Hepatocyte (in vitro differentiated cells): ENCODE measurements at regions not wholly inside any gene's neighbourhood (a gene's known extent, or its start where the extent isn't known, plus 50 kb on each side); places are given as distances from the start of the nearest gene placed in this dataset.

Experiments
- DNase-seq: peaks from one replicate; pipeline ENCODE4 v3.0.0-alpha.2; 2016; ENCODE audit warnings: low spot score
- H2AFZ ChIP-seq: fragments of 200-600 bp; sonication (generic); 2 replicates; pipeline ENCODE4 v1.6.0; 2016; ENCODE audit warnings: antibody characterized with exemption, mild to moderate bottlenecking
- H3K27ac ChIP-seq: fragments of 200-600 bp; sonication (generic); 2 replicates; pipeline ENCODE4 v1.5.1; 2016; ENCODE audit warnings: mild to moderate bottlenecking
- H3K27me3 ChIP-seq: fragments of 200-600 bp; sonication (generic); 2 replicates; pipeline ENCODE4 v1.6.1; 2016
- H3K36me3 ChIP-seq: fragments of 200-600 bp; sonication (generic); replicated peaks from 2 replicates; pipeline ENCODE4 v1.5.1; 2016; ENCODE audit warnings: low read depth; ENCODE audit not compliant: insufficient read depth
- H3K4me1 ChIP-seq: fragments of 200-600 bp; sonication (generic); 2 replicates; pipeline ENCODE4 v1.5.1; 2016; ENCODE audit warnings: mild to moderate bottlenecking, moderate library complexity; ENCODE audit not compliant: insufficient read depth
- H3K4me2 ChIP-seq: fragments of 200-600 bp; sonication (generic); 2 replicates; pipeline ENCODE4 v1.6.0; 2016
- H3K4me3 ChIP-seq: fragments of 200-600 bp; sonication (generic); 2 replicates; pipeline ENCODE4 v1.5.1; 2016; ENCODE audit warnings: mild to moderate bottlenecking
- H3K79me2 ChIP-seq: fragments of 200-600 bp; sonication (generic); 2 replicates; pipeline ENCODE4 v1.6.0; 2017; ENCODE audit warnings: mild to moderate bottlenecking
- H3K9me2 ChIP-seq: fragments of 200-600 bp; sonication (generic); replicated peaks from 2 replicates; pipeline ENCODE4 v1.6.0; 2017; ENCODE audit warnings: mild to moderate bottlenecking; ENCODE audit not compliant: insufficient read depth
- H3K9me3 ChIP-seq: fragments of 200-600 bp; sonication (generic); 2 replicates; pipeline ENCODE4 v1.5.1; 2016; ENCODE audit warnings: low read depth, mild to moderate bottlenecking
- H4K20me1 ChIP-seq: fragments of 200-600 bp; sonication (generic); 2 replicates; pipeline ENCODE4 v1.6.0; 2016; ENCODE audit warnings: mild to moderate bottlenecking; ENCODE audit not compliant: insufficient read depth, poor library complexity, severe bottlenecking
- CTCF ChIP-seq: fragments of 200-600 bp; sonication (generic); IDR thresholded peaks from 2 replicates; pipeline ENCODE4 v1.5.1; 2016; ENCODE audit warnings: antibody characterized with exemption, mild to moderate bottlenecking; ENCODE audit not compliant: poor library complexity
- EZH2 ChIP-seq: fragments of 200-600 bp; sonication (generic); IDR thresholded peaks from 2 replicates; pipeline ENCODE4 v1.6.1; 2016; ENCODE audit warnings: antibody characterized with exemption, mild to moderate bottlenecking, borderline replicate concordance
- EZH2phosphoT487 ChIP-seq: fragments of 200-600 bp; sonication (generic); IDR thresholded peaks from one replicate; pipeline ENCODE4 v1.6.1; 2018; ENCODE audit warnings: antibody characterized with exemption, mild to moderate bottlenecking, low read depth, moderate library complexity; ENCODE audit not compliant: unreplicated experiment, severe bottlenecking
- WGBS: methylation state at CpG from one replicate; pipeline ENCODE4 v1.1.6; 2016; ENCODE audit warnings: low lambda C conversion rate; ENCODE audit errors: missing lambda C conversion rate; 5-methylcytosine and 5-hydroxymethylcytosine counted together

GRCh38 chr12:113580437-113580836 is 108.8 kb upstream of the LHX5 start:
- no peaks in the 10 kb centered on the region for H3K4me1 ChIP-seq
- H3K9me2 ChIP-seq, result no peaks in the 10 kb centered on the region
- peaks cover 13% of the 10 kb centered on the region for H3K27me3 ChIP-seq
- WGBS, result 42% methylated on average over 2 of the region's 2 CpGs
- no peak overlapping the region for H2AFZ ChIP-seq
- no peaks in the 10 kb centered on the region for H4K20me1 ChIP-seq
- H3K36me3 ChIP-seq, result no peaks in the 10 kb centered on the region
- H3K4me2 ChIP-seq, result no peak overlapping the region
- DNase-seq, result no peak
- H3K9me3 ChIP-seq, result no peaks in the 10 kb centered on the region
- no peak overlapping the region for H3K27ac ChIP-seq
- H3K4me3 ChIP-seq, result no peak overlapping the region
- no peaks in the 10 kb centered on the region for H3K79me2 ChIP-seq
- TF ChIP-seq CTCF (no peak), EZH2 (no peak), EZH2phosphoT487 (no peak)

- H3K79me2 ChIP-seq, result no peaks in the 10 kb centered on the region
- no peak for TF ChIP-seq EZH2phosphoT487
- no peak for TF ChIP-seq EZH2
- no peaks in the 10 kb centered on the region for H3K36me3 ChIP-seq
- no peak overlapping the region for H3K4me3 ChIP-seq
- no peaks in the 10 kb centered on the region for H3K4me1 ChIP-seq
- no peak overlapping the region for H3K4me2 ChIP-seq
- H2AFZ ChIP-seq, result no peak overlapping the region
- H3K27ac ChIP-seq, result no peak overlapping the region
- no peaks in the 10 kb centered on the region for H3K9me2 ChIP-seq
- H3K27me3 ChIP-seq, result peaks cover 13% of the 10 kb centered on the region
- H3K9me3 ChIP-seq, result no peaks in the 10 kb centered on the region
- WGBS, result 65% methylated on average over 7 of the region's 7 CpGs
- DNase-seq, result no peak
- H4K20me1 ChIP-seq, result no peaks in the 10 kb centered on the region
Observed at GRCh38 chr12:113577464-113578129, 105.9 kb upstream of the LHX5 start.

- Histone ChIP-seq H3K4me3 (no peak overlapping the region), H2AFZ (no peak overlapping the region), H3K27me3 (peaks cover 10% of the 10 kb centered on the region), H3K79me2 (no peaks in the 10 kb centered on the region), H3K9me3 (no peaks in the 10 kb centered on the region), H3K36me3 (no peaks in the 10 kb centered on the region), H3K4me2 (no peak overlapping the region), H3K4me1 (no peaks in the 10 kb centered on the region), H4K20me1 (no peaks in the 10 kb centered on the region), H3K27ac (no peak overlapping the region), H3K9me2 (no peaks in the 10 kb centered on the region)
- 87% methylated on average over 10 of the region's 10 CpGs for WGBS
- TF ChIP-seq EZH2 (no peak), EZH2phosphoT487 (no peak), CTCF (no peak)
- DNase-seq, result no peak
Observed at GRCh38 chr12:113575386-113575785, 103.7 kb upstream of the LHX5 start.

- H3K9me2 ChIP-seq, result no peaks in the 10 kb centered on the region
- H2AFZ ChIP-seq, result no peak overlapping the region
- H3K4me2 ChIP-seq, result no peak overlapping the region
- no peaks in the 10 kb centered on the region for H3K9me3 ChIP-seq
- no peak overlapping the region for H3K4me3 ChIP-seq
- H4K20me1 ChIP-seq, result no peaks in the 10 kb centered on the region
- no peaks in the 10 kb centered on the region for H3K4me1 ChIP-seq
- 97% methylated on average over 1 of the region's 1 CpG for WGBS
- no peak for TF ChIP-seq EZH2
- no peak for TF ChIP-seq CTCF
- TF ChIP-seq EZH2phosphoT487, result no peak
- H3K79me2 ChIP-seq, result no peaks in the 10 kb centered on the region
- H3K36me3 ChIP-seq, result no peaks in the 10 kb centered on the region
- no peak for DNase-seq
- H3K27me3 ChIP-seq, result no peaks in the 10 kb centered on the region
- H3K27ac ChIP-seq, result no peak overlapping the region
Observed at GRCh38 chr12:113573148-113573547, 101.5 kb upstream of the LHX5 start.
